Liver (tissue), 8 donors: ENCODE measurements at regions not wholly inside any gene's neighbourhood (a gene's known extent, or its start where the extent isn't known, plus 50 kb on each side); places are given as distances from the start of the nearest gene placed in this dataset.
"Not testable (repeated sequence)": the region's sequence is repeated elsewhere in the genome, so short reads cannot be mapped to it uniquely, and the experiment has no call there.

Source experiments
- DNase-seq: peaks from one replicate; pipeline ENCODE4 v3.0.0-alpha.2; 2017; ENCODE audit warnings: low spot score
- H3K27ac ChIP-seq, 2 donors: one replicate each; pipeline ENCODE4 v1.7.0; 2013; ENCODE audit warnings: inconsistent platforms in 2 of 2, low read length in 2 of 2, control low read depth in 1 of 2, low read depth in 1 of 2, mild to moderate bottlenecking in 1 of 2
- H3K27me3 ChIP-seq, 4 donors: one replicate each; pipeline versions ENCODE4 v1.6.1 to v1.7.0; 2013; ENCODE audit warnings: low read length in 3 of 4, inconsistent platforms in 1 of 4, mild to moderate bottlenecking in 1 of 4, moderate library complexity in 1 of 4; ENCODE audit not compliant: control insufficient read depth in 4 of 4, insufficient read depth in 4 of 4
- H3K36me3 ChIP-seq, 4 donors: one replicate each; pipeline versions ENCODE4 v1.6.1 to v1.7.0; 2013; ENCODE audit warnings: low read length in 3 of 4, mild to moderate bottlenecking in 3 of 4, low read depth in 1 of 4, moderate library complexity in 1 of 4; ENCODE audit not compliant: control insufficient read depth in 4 of 4, insufficient read depth in 3 of 4
- H3K4me1 ChIP-seq, 4 donors: one replicate each; pipeline versions ENCODE4 v1.6.1 to v1.7.0; 2013; ENCODE audit warnings: low read length in 3 of 4, mild to moderate bottlenecking in 3 of 4, moderate library complexity in 1 of 4; ENCODE audit not compliant: control insufficient read depth in 4 of 4, insufficient read depth in 4 of 4
- H3K4me3 ChIP-seq, 3 donors: one replicate each; pipeline versions ENCODE4 v1.6.1 to v1.7.0; 2013; ENCODE audit warnings: low read length in 3 of 3, control low read depth in 1 of 3, low read depth in 1 of 3, mild to moderate bottlenecking in 1 of 3
- H3K9ac ChIP-seq, 2 donors: one replicate each; pipeline ENCODE4 v1.7.0; 2013; ENCODE audit warnings: low read length in 2 of 2, mild to moderate bottlenecking in 2 of 2, moderate library complexity in 2 of 2, control low read depth in 1 of 2, low read depth in 1 of 2
- H3K9me3 ChIP-seq, 4 donors: one replicate each; pipeline versions ENCODE4 v1.6.1 to v1.7.0; 2013; ENCODE audit warnings: low read length in 3 of 4; ENCODE audit not compliant: control insufficient read depth in 4 of 4
- CTCF ChIP-seq: fragments of 150-350 bp; IDR thresholded peaks from 2 replicates; pipeline ENCODE4 v1.5.1; 2017; ENCODE audit warnings: improper control_type of control experiment, low read depth, low read length; ENCODE audit not compliant: missing input control
- EGR1 ChIP-seq, 2 donors: IDR thresholded peaks; 2 replicates each; pipeline ENCODE4 v1.6.1; 2016 to 2018; ENCODE audit warnings: antibody characterized with exemption in 2 of 2, low read depth in 2 of 2
- FOXA1 ChIP-seq: IDR thresholded peaks from 2 replicates; pipeline ENCODE4 v1.6.1; 2016; ENCODE audit warnings: antibody characterized with exemption
- FOXA2 ChIP-seq: IDR thresholded peaks from 2 replicates; pipeline ENCODE4 v1.6.1; 2016; ENCODE audit warnings: antibody characterized with exemption
- GABPA ChIP-seq, 2 donors: IDR thresholded peaks in 1 of 2; conservative IDR thresholded peaks in 1 of 2; 2 replicates each; pipeline ENCODE4 v1.6.1; 2016; ENCODE audit warnings: antibody characterized with exemption in 2 of 2, mild to moderate bottlenecking in 1 of 2, moderate library complexity in 1 of 2
- HNF4A ChIP-seq, 2 donors: conservative IDR thresholded peaks; 2 replicates each; pipeline ENCODE4 v1.6.1; 2016; ENCODE audit warnings: antibody characterized with exemption in 2 of 2, mild to moderate bottlenecking in 2 of 2
- NR2F2 ChIP-seq: IDR thresholded peaks from 2 replicates; pipeline ENCODE4 v1.6.1; 2016; ENCODE audit warnings: antibody characterized with exemption
- REST ChIP-seq: IDR thresholded peaks from 2 replicates; pipeline ENCODE4 v1.6.1; 2016; ENCODE audit warnings: antibody characterized with exemption, mild to moderate bottlenecking
- RXRA ChIP-seq, 2 donors: IDR thresholded peaks; 2 replicates each; pipeline ENCODE4 v1.6.1; 2017 to 2018; ENCODE audit warnings: antibody characterized with exemption in 2 of 2, mild to moderate bottlenecking in 1 of 2
- SP1 ChIP-seq: IDR thresholded peaks from 2 replicates; pipeline ENCODE4 v1.6.1; 2018; ENCODE audit warnings: antibody characterized with exemption, mild to moderate bottlenecking
- TAF1 ChIP-seq: conservative IDR thresholded peaks from 2 replicates; pipeline ENCODE4 v1.6.1; 2016; ENCODE audit warnings: antibody characterized with exemption, mild to moderate bottlenecking
- YY1 ChIP-seq: IDR thresholded peaks from 2 replicates; pipeline ENCODE4 v1.6.1; 2016; ENCODE audit warnings: antibody characterized with exemption, mild to moderate bottlenecking
- WGBS: extraction: QIAGEN DNeasy Blood & Tissue Kit; methylation state at CpG from one replicate; pipeline ENCODE4 v1.1.7; 2013; 5-methylcytosine and 5-hydroxymethylcytosine counted together
- TF ChIP-seq, protein P1 (sequence below): IDR thresholded peaks from 2 replicates; pipeline ENCODE4 v1.6.1; 2016; ENCODE audit warnings: antibody characterized with exemption
- TF ChIP-seq, protein P2 (sequence below): IDR thresholded peaks from 2 replicates; pipeline ENCODE4 v1.6.1; 2016; ENCODE audit warnings: antibody characterized with exemption
- donor health status: healthy.
- donor health status: healthy.
- donor health status: healthy.
- donor health status: healthy.
- donor health status: healthy.

DNA sequence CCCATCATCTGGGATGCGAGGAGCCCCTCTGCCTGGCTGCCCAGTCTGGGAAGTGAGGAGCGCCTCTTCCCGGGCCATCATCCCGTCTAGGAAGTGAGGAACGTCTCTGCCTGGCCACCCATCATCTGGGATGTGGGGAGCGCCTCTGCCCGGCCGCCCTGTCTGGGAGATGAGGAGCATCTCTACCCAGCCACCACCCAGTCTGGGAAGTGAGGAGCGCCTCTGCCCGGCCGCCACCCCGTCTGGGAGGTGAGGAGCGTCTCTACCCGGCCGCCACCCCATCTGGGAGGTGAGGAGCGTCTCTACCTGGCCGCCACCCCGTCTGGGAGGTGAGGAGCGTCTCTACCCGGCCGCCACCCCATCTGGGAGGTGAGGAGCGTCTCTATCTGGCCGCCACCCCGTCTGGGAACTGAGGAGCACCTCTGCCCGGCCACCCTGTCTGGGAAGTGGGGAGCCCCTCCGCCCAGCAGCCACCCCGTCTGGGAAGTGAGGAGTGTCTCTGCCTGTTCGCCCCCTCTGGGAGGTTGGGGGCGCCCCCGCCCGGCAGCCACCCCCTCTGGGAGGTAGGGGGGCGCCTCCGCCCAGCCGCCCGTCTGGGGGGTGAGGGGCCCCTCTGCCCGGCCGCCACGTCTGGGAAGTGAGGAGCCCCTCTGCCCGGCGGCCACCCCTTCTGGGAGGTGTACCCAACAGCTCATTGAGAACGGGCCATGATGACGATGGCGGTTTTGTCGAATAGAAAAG is 80.5 kb downstream of the NAA11 start:
- not testable (repeated sequence) for DNase-seq, H3K27ac ChIP-seq, H3K4me1 ChIP-seq, H3K9ac ChIP-seq, H3K9me3 ChIP-seq, H3K36me3 ChIP-seq, H3K4me3 ChIP-seq, H3K27me3 ChIP-seq
- 91% methylated on average over 44 of the region's 44 CpGs for WGBS

GRCh38 chr4:79241846-79242245 is 84.0 kb downstream of the NAA11 start:
- Histone ChIP-seq H3K27ac (no peak overlapping the region), H3K4me3 (no peak overlapping the region), H3K9ac (no peak overlapping the region), H3K4me1 (no peaks in the 10 kb centered on the region), H3K36me3 (no peaks in the 10 kb centered on the region), H3K9me3 (no peaks in the 10 kb centered on the region), H3K27me3 (peaks cover 0 to under 1% (median 0%) of the 10 kb centered on the region in 4 donors)
- WGBS: 37% methylated on average over 3 of the region's 3 CpGs
- no peak for DNase-seq
- TF ChIP-seq HNF4A (conservative IDR thresholded peaks at IDR 0.05): no peak
- no peak for TF ChIP-seq REST
- TF ChIP-seq, protein P1, sequence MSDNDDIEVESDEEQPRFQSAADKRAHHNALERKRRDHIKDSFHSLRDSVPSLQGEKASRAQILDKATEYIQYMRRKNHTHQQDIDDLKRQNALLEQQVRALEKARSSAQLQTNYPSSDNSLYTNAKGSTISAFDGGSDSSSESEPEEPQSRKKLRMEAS: no peak
- TF ChIP-seq FOXA2: no peak
- TF ChIP-seq, protein P2, sequence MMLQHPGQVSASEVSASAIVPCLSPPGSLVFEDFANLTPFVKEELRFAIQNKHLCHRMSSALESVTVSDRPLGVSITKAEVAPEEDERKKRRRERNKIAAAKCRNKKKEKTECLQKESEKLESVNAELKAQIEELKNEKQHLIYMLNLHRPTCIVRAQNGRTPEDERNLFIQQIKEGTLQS: no peak
- no peak for TF ChIP-seq CTCF

- no peak for DNase-seq
- 45% methylated on average over 2 of the region's 2 CpGs for WGBS
- TF ChIP-seq FOXA1: no peak
- no peak for TF ChIP-seq CTCF
- no peak for TF ChIP-seq RXRA (IDR thresholded peaks at IDR 0.05)
- no peak for TF ChIP-seq NR2F2
- no peak for TF ChIP-seq YY1
- TF ChIP-seq SP1: no peak
- TF ChIP-seq TAF1: no peak
- no peak for TF ChIP-seq EGR1 (IDR thresholded peaks at IDR 0.05; ENCODE audit: low read depth in 2 of 2)
- TF ChIP-seq, protein P2: no peak
- TF ChIP-seq FOXA2: no peak
- TF ChIP-seq, protein P1: no peak
- no peak for TF ChIP-seq GABPA (IDR thresholded peaks at IDR 0.05 in 1 of 2, conservative IDR thresholded peaks at IDR 0.05 in 1 of 2)
Measured at GRCh38 chr4:79237851-79238250, 88.0 kb downstream of the NAA11 start.

More at GRCh38 chr4:79237851-79238250, 88.0 kb downstream of the NAA11 start:
- no peak overlapping the region for H3K9ac ChIP-seq
- no peak overlapping the region for H3K27ac ChIP-seq
- H3K4me3 ChIP-seq: no peak overlapping the region
- no peaks in the 10 kb centered on the region for H3K4me1 ChIP-seq
- peaks cover 0 to 4% (median 0%) of the 10 kb centered on the region in 4 donors for H3K27me3 ChIP-seq
- no peaks in the 10 kb centered on the region for H3K36me3 ChIP-seq
- no peaks in the 10 kb centered on the region for H3K9me3 ChIP-seq
